ENCODE measurements at regions not wholly inside any gene's neighbourhood (a gene's known extent, or its start where the extent isn't known, plus 50 kb on each side); places are given as distances from the start of the nearest gene placed in this dataset.

DNA sequence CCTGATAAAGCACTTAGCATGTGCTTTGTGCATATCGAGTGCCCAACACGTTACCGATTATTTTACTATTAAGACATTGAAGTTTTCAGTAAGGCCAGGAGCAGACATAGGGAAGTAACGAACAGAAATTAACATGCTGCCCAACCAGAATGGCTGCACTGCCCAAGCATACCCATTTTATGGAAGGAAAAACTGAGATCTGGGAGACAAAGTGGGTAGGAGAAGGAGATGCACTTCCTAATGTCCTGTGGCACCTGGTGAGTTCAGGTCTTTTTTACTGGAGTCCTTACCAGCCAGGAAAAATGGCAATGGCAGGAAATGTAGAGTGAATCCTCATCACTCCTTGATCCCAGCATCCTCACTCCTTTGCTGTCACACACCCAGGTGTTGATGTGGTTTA is 768.5 kb downstream of the MED13L start:
- no peaks in the 10 kb centered on the region for H3K4me1 ChIP-seq
- TF ChIP-seq POLR2A (IDR thresholded peaks at IDR 0.05), result no peak
- TF ChIP-seq, protein P1, sequence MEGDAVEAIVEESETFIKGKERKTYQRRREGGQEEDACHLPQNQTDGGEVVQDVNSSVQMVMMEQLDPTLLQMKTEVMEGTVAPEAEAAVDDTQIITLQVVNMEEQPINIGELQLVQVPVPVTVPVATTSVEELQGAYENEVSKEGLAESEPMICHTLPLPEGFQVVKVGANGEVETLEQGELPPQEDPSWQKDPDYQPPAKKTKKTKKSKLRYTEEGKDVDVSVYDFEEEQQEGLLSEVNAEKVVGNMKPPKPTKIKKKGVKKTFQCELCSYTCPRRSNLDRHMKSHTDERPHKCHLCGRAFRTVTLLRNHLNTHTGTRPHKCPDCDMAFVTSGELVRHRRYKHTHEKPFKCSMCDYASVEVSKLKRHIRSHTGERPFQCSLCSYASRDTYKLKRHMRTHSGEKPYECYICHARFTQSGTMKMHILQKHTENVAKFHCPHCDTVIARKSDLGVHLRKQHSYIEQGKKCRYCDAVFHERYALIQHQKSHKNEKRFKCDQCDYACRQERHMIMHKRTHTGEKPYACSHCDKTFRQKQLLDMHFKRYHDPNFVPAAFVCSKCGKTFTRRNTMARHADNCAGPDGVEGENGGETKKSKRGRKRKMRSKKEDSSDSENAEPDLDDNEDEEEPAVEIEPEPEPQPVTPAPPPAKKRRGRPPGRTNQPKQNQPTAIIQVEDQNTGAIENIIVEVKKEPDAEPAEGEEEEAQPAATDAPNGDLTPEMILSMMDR (IDR thresholded peaks at IDR 0.05), result no peak
- no peaks in the 10 kb centered on the region for H3K27me3 ChIP-seq
- no peaks in the 10 kb centered on the region for H3K36me3 ChIP-seq
- H3K27ac ChIP-seq, result no peak overlapping the region
- no peaks in the 10 kb centered on the region for H3K9me3 ChIP-seq
- H3K4me3 ChIP-seq (replicated peaks in 1 of 3), result no peak overlapping the region
- no peak for DNase-seq
- intact Hi-C loops (cut with DNase I), result no loop called here
- 92 to 97% methylated on average over 4 of the region's 4 CpGs for WGBS, 2 donors

DNA sequence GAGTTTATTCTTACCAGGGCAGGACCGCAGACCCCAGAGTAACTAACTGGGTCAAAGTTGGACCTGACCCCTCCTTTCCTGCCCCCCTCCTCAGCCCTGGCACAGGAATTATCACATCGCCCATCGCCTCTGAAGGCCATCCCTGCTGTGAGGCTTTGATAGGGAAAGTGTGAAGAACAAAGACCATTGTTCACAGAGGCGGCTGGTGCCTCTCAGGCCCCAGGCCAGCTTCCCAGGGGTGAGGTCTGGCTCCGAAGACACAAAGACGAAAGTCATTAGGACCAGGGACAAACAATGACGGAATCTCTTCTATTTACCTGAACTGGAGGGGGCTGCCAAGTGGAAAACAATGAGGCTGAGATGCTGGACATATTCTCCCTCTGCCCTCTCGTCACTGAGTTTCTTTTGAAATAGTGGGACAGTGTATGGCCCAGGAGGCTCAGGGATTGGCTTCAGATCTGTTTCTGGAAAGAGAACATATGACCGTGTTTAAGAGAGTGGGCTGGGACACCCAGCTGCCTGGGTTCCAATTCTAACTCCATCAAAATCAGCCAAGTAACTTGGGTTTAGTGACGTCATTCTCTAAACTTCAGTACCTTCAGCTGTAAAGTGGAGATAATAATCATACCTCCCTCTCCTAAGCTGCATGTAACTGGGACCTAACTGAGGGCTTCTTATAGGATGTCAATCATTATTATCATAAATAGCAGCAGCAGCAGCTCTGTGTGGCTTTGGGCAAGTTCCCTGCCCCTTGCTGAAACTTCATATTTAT is 769.4 kb downstream of the MED13L start:
- no peak for DNase-seq
- WGBS, 2 donors, result 71 to 78% methylated on average over 10 of the region's 10 CpGs
- no peaks in the 10 kb centered on the region for H3K36me3 ChIP-seq
- TF ChIP-seq, protein P1 (IDR thresholded peaks at IDR 0.05), result no peak
- TF ChIP-seq POLR2A (IDR thresholded peaks at IDR 0.05), result no peak
- H3K4me1 ChIP-seq, result no peaks in the 10 kb centered on the region
- H3K9me3 ChIP-seq, result no peaks in the 10 kb centered on the region
- H3K27ac ChIP-seq, result no peak overlapping the region
- intact Hi-C loops (cut with DNase I), result no loop called here
- no peaks in the 10 kb centered on the region for H3K27me3 ChIP-seq
- H3K4me3 ChIP-seq (replicated peaks in 1 of 3), result no peak overlapping the region

DNA sequence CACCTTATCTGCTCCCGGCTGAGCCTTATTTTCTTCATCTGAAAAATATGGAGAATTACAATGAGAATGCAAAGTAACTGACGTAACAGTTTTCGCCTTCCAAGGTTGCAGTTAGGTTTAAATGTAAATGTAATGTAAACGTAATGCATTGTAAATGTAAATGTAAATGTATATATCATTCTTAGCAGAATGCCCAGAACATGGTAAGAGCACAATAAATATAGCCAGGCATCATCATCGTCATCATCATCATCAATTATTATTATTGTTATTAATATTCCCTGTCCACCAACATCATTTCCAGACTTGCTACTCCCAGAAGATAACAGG is 770.0 kb downstream of the MED13L start:
- 88 to 91% methylated on average over 5 of the region's 5 CpGs for WGBS, 2 donors
- H3K9me3 ChIP-seq, result no peaks in the 10 kb centered on the region
- DNase-seq, result no peak
- no peaks in the 10 kb centered on the region for H3K4me1 ChIP-seq
- TF ChIP-seq, protein P1 (IDR thresholded peaks at IDR 0.05), result no peak
- no peak for TF ChIP-seq POLR2A (IDR thresholded peaks at IDR 0.05)
- intact Hi-C loops (cut with DNase I), result no loop called here
- no peak overlapping the region for H3K27ac ChIP-seq
- no peaks in the 10 kb centered on the region for H3K36me3 ChIP-seq
- no peak overlapping the region for H3K4me3 ChIP-seq (replicated peaks in 1 of 3)
- H3K27me3 ChIP-seq, result no peaks in the 10 kb centered on the region

DNA sequence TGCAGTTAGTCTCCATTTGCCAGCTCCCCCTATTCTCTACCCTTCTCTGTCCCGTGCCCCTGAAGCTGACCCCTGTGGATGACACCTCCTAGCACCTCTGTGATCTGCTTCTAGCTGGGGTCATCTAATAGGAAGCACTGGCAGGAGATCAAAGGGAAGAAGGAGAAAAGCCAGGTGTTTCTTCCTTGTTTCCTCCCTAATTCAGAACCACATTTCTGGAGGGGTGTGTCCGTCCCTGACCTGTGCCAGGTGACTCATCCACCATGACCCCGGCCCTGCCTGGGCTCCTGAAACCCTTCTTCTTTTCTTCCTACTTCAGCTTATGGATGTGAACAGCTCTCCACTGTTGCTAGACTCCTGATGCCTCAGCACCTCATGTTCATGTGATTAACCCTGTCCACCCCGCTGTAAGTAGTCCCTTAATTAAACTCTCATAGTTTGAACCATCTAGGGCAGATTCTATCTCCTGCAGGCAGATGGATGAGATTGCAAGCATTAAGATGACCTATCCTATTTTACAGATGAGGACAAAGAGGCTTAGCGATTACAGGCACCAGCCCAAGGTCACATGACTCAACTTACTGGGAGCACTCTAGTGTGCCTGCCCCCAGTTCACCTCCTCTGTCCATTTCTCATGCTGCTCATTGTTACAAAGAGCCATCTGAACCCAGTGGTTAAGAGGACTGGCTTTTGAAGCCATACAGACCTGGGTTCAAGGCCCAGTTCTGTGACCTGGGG is 770.5 kb downstream of the MED13L start:
- TF ChIP-seq POLR2A (IDR thresholded peaks at IDR 0.05), result no peak
- TF ChIP-seq, protein P1 (IDR thresholded peaks at IDR 0.05), result no peak
- Histone ChIP-seq H3K27ac (no peak overlapping the region), H3K4me1 (no peaks in the 10 kb centered on the region), H3K27me3 (no peaks in the 10 kb centered on the region), H3K9me3 (no peaks in the 10 kb centered on the region), H3K36me3 (no peaks in the 10 kb centered on the region), H3K4me3 (replicated peaks in 1 of 3) (no peak overlapping the region)
- DNase-seq, result no peak
- intact Hi-C loops (cut with DNase I), result no loop called here
- 81 to 82% methylated on average over 5 of the region's 5 CpGs for WGBS, 2 donors

Measured in thyroid gland (tissue), 4 donors.